ENCODE measurements at regions not wholly inside any gene's neighbourhood (a gene's known extent, or its start where the extent isn't known, plus 50 kb on each side); places are given as distances from the start of the nearest gene placed in this dataset.

DNA sequence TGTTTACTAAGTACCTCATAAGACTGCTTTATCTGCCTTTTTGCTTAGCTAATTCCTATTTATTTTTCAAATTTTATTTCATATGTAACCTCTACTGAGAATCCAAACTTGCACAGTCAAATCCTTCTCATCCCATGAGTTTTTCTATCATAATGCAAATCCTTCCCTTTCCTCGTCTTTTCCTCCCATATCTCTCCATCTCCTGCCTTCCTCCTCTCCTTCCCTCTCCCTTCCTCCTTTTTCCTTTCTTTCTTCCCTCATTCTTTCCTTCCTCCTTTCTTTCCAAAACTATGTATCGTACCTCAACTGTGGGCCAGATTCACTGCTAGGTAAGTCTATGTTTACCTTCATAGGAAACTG lies 201.4 kb upstream of the TMTC4 start:
- TF ChIP-seq TAF1 (IDR thresholded peaks at IDR 0.05; ENCODE audit: borderline replicate concordance, insufficient read depth, low read length) (no peak), SIN3A (IDR thresholded peaks at IDR 0.05; ENCODE audit: borderline replicate concordance, insufficient read depth, low read length) (no peak), FOXP2 (optimal IDR thresholded peaks at IDR 0.05; ENCODE audit: borderline replicate concordance, extremely low read depth, extremely low read length, insufficient read depth) (no peak), POLR2AphosphoS5 (IDR thresholded peaks at IDR 0.05; ENCODE audit: low read depth, low read length) (no peak)
- TF ChIP-seq, protein P1, sequence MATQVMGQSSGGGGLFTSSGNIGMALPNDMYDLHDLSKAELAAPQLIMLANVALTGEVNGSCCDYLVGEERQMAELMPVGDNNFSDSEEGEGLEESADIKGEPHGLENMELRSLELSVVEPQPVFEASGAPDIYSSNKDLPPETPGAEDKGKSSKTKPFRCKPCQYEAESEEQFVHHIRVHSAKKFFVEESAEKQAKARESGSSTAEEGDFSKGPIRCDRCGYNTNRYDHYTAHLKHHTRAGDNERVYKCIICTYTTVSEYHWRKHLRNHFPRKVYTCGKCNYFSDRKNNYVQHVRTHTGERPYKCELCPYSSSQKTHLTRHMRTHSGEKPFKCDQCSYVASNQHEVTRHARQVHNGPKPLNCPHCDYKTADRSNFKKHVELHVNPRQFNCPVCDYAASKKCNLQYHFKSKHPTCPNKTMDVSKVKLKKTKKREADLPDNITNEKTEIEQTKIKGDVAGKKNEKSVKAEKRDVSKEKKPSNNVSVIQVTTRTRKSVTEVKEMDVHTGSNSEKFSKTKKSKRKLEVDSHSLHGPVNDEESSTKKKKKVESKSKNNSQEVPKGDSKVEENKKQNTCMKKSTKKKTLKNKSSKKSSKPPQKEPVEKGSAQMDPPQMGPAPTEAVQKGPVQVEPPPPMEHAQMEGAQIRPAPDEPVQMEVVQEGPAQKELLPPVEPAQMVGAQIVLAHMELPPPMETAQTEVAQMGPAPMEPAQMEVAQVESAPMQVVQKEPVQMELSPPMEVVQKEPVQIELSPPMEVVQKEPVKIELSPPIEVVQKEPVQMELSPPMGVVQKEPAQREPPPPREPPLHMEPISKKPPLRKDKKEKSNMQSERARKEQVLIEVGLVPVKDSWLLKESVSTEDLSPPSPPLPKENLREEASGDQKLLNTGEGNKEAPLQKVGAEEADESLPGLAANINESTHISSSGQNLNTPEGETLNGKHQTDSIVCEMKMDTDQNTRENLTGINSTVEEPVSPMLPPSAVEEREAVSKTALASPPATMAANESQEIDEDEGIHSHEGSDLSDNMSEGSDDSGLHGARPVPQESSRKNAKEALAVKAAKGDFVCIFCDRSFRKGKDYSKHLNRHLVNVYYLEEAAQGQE (IDR thresholded peaks at IDR 0.05; ENCODE audit: insufficient read depth in 1 of 2, low read depth in 2 of 2, low read length in 2 of 2), result no peak

DNA sequence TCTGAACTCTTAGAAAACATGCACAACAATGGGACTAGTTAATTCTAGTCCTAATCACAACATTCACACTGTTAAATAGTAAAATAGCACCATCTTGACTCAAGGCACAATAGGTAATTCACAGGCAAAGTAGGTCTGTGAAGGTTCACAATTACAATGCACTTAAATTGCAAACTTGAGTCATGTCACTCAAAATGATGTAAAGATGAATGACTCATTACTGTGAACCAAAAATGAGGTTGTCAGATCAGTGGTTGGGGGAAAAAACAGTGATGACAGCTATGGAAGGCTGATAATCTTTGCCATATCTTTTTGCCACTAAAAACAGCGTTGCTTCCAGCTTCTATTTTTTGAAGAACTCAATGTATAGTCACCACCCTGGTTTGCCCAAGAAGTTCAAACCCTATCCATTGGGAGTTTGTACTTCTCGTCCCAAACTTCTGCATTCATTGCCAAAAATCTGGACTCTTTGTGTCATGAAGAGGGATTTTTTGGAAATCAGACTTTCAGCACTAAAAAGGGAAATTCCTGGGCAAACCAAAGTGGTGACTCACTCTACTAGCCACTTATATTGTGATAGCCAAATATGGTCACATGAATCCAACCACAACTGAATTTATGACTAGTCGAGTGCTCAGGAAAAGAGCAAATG lies 200.9 kb upstream of the TMTC4 start:
- TF ChIP-seq, protein P1 (IDR thresholded peaks at IDR 0.05; ENCODE audit: insufficient read depth in 1 of 2, low read depth in 2 of 2, low read length in 2 of 2), result no peak
- TF ChIP-seq TAF1 (IDR thresholded peaks at IDR 0.05; ENCODE audit: borderline replicate concordance, insufficient read depth, low read length), result no peak
- no peak for TF ChIP-seq FOXP2 (optimal IDR thresholded peaks at IDR 0.05; ENCODE audit: borderline replicate concordance, extremely low read depth, extremely low read length, insufficient read depth)
- no peak for TF ChIP-seq POLR2AphosphoS5 (IDR thresholded peaks at IDR 0.05; ENCODE audit: low read depth, low read length)
- TF ChIP-seq SIN3A (IDR thresholded peaks at IDR 0.05; ENCODE audit: borderline replicate concordance, insufficient read depth, low read length), result no peak

DNA sequence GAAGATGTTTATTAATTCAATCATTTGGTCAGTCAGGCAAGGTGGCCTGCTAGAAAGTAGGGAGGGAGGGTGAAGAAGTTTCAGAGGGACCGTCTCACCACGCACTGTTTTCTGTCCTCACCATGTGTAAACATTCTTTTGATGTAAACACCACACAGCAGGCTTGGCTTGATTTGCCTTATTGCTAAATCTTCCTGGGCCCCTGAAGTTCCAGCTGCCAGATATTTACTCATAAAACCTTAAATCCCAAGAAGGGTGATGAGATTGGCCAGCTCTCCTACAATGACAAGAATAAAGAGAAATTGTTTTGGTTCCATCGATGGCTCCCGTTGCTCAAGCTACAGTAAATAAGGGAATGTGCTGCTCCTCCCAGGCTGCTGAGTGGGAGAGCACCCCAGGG lies 198.2 kb upstream of the TMTC4 start:
- TF ChIP-seq, protein P1 (IDR thresholded peaks at IDR 0.05; ENCODE audit: insufficient read depth in 1 of 2, low read depth in 2 of 2, low read length in 2 of 2), result no peak
- TF ChIP-seq SIN3A (IDR thresholded peaks at IDR 0.05; ENCODE audit: borderline replicate concordance, insufficient read depth, low read length), result no peak
- no peak for TF ChIP-seq FOXP2 (optimal IDR thresholded peaks at IDR 0.05; ENCODE audit: borderline replicate concordance, extremely low read depth, extremely low read length, insufficient read depth)
- TF ChIP-seq POLR2AphosphoS5 (IDR thresholded peaks at IDR 0.05; ENCODE audit: low read depth, low read length), result no peak
- no peak for TF ChIP-seq TAF1 (IDR thresholded peaks at IDR 0.05; ENCODE audit: borderline replicate concordance, insufficient read depth, low read length)

DNA sequence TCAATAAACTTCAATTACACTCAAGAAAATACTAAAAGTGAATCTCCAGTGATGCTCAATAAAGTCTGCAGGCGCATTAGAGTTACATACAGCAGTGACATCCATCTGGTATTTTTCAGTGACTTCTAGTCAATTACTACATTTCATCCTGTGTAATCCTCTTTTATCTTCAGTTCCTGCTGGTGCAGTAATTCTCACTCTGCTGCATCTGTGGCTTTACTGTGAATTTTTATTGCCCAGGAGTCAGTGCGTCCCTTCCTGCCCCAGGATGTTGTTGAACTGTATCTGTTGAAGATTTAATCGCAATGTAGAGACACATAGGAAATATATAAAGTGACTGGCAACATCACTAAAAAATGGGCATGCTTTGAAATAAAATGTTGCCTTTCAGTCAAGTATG lies 196.3 kb upstream of the TMTC4 start:
- TF ChIP-seq POLR2AphosphoS5 (IDR thresholded peaks at IDR 0.05; ENCODE audit: low read depth, low read length) (no peak), SIN3A (IDR thresholded peaks at IDR 0.05; ENCODE audit: borderline replicate concordance, insufficient read depth, low read length) (no peak), FOXP2 (optimal IDR thresholded peaks at IDR 0.05; ENCODE audit: borderline replicate concordance, extremely low read depth, extremely low read length, insufficient read depth) (no peak), TAF1 (IDR thresholded peaks at IDR 0.05; ENCODE audit: borderline replicate concordance, insufficient read depth, low read length) (no peak)
- TF ChIP-seq, protein P1 (IDR thresholded peaks at IDR 0.05; ENCODE audit: insufficient read depth in 1 of 2, low read depth in 2 of 2, low read length in 2 of 2), result no peak

All from PFSK-1 (cell line).